NCI-H2107 treated with DMSO at 0.1 percent for 48 hours (cell line): ENCODE measurements at regions not wholly inside any gene's neighbourhood (a gene's known extent, or its start where the extent isn't known, plus 50 kb on each side); places are given as distances from the start of the nearest gene placed in this dataset.

ENCODE experiments used
- DNase-seq: peaks from one replicate; lab custom pipeline; 2025; ENCODE audit not compliant: unreplicated experiment; lab: John Stamatoyannopoulos, UW

- no peak for DNase-seq
Observed at GRCh38 chr5:5805916-5806315, 383.4 kb downstream of the ICE1 start.

- no peak for DNase-seq
Observed at GRCh38 chr5:5804478-5805233, 382.2 kb downstream of the ICE1 start.

GRCh38 chr5:5800801-5801761, 378.6 kb downstream of the ICE1 start:
- no peak for DNase-seq

- DNase-seq: no peak
Observed at GRCh38 chr5:5799826-5800225, 377.3 kb downstream of the ICE1 start.

- no peak for DNase-seq
Observed at GRCh38 chr5:5799229-5799628, 376.8 kb downstream of the ICE1 start.

GRCh38 chr5:5798462-5798861, 376.0 kb downstream of the ICE1 start:
- DNase-seq: no peak

- no peak for DNase-seq
Observed at GRCh38 chr5:5798041-5798440, 375.6 kb downstream of the ICE1 start.

GRCh38 chr5:5795074-5795771, 372.7 kb downstream of the ICE1 start:
- DNase-seq: no peak

- no peak for DNase-seq
Observed at GRCh38 chr5:5794118-5794560, 371.7 kb downstream of the ICE1 start.

GRCh38 chr5:5793242-5794117, 371.0 kb downstream of the ICE1 start:
- no peak for DNase-seq

- peak; percentile 59 for DNase-seq
Observed at GRCh38 chr5:5792106-5792505, 369.6 kb downstream of the ICE1 start.

- DNase-seq: no peak
Observed at GRCh38 chr5:5788793-5789192, 366.3 kb downstream of the ICE1 start.

- DNase-seq: no peak
Observed at GRCh38 chr5:5787373-5787772, 364.9 kb downstream of the ICE1 start.

- DNase-seq: no peak
Observed at GRCh38 chr5:5784101-5784500, 361.6 kb downstream of the ICE1 start.

- DNase-seq: no peak
Observed at GRCh38 chr5:5783021-5783420, 360.5 kb downstream of the ICE1 start.

- DNase-seq: no peak
Observed at GRCh38 chr5:5782402-5782801, 359.9 kb downstream of the ICE1 start.

GRCh38 chr5:5781335-5781734, 358.9 kb downstream of the ICE1 start:
- no peak for DNase-seq

- peak; percentile 17 for DNase-seq
Observed at GRCh38 chr5:5780253-5780652, 357.8 kb downstream of the ICE1 start.

- DNase-seq: no peak
Observed at GRCh38 chr5:5777013-5777412, 354.5 kb downstream of the ICE1 start.

- DNase-seq: no peak
Observed at GRCh38 chr5:5772202-5772601, 349.7 kb downstream of the ICE1 start.
